Mesendoderm (in vitro differentiated cells): ENCODE measurements at regions not wholly inside any gene's neighbourhood (a gene's known extent, or its start where the extent isn't known, plus 50 kb on each side); places are given as distances from the start of the nearest gene placed in this dataset.
A peak's percentile ranks its signal among the peaks of the same experiment; 100 is the strongest.
"Not testable (repeated sequence)": the region's sequence is repeated elsewhere in the genome, so short reads cannot be mapped to it uniquely, and the experiment has no call there.

ENCODE experiments used
- DNase-seq: peaks from one replicate; pipeline ENCODE4 v3.0.0; 2013
- H2AK5ac ChIP-seq: 2 replicates; pipeline ENCODE4 v1.6.1; 2013; ENCODE audit warnings: low read length, inconsistent platforms
- H2BK120ac ChIP-seq: 2 replicates; pipeline ENCODE4 v1.6.1; 2013; ENCODE audit warnings: low read depth, mild to moderate bottlenecking, low read length, moderate library complexity, mixed read lengths
- H2BK15ac ChIP-seq: replicated peaks from 2 replicates; pipeline ENCODE4 v1.6.1; 2013; ENCODE audit warnings: low read depth, mild to moderate bottlenecking, moderate library complexity
- H2BK5ac ChIP-seq: 2 replicates; pipeline ENCODE4 v1.6.1; 2013; ENCODE audit warnings: low read length, inconsistent platforms
- H3K18ac ChIP-seq: 2 replicates; pipeline ENCODE4 v1.6.1; 2013; ENCODE audit warnings: mild to moderate bottlenecking, low read length, mixed read lengths
- H3K23ac ChIP-seq: one replicate; pipeline ENCODE4 v1.6.1; 2013; ENCODE audit warnings: low read length
- H3K27ac ChIP-seq: 2 replicates; pipeline ENCODE4 v1.5.1; 2013; ENCODE audit warnings: low read depth, mild to moderate bottlenecking, inconsistent platforms, low read length, moderate library complexity
- H3K27me3 ChIP-seq: 2 replicates; pipeline ENCODE4 v1.6.1; 2013; ENCODE audit warnings: low read length, control low read depth, mild to moderate bottlenecking, inconsistent platforms; ENCODE audit not compliant: insufficient read depth, poor library complexity
- H3K36me3 ChIP-seq: 2 replicates; pipeline ENCODE4 v1.6.1; 2013; ENCODE audit warnings: low read length, inconsistent platforms; ENCODE audit not compliant: control insufficient read depth, insufficient read depth
- H3K4ac ChIP-seq: one replicate; pipeline ENCODE4 v1.6.1; 2013; ENCODE audit warnings: low read depth, mild to moderate bottlenecking, low read length, moderate library complexity
- H3K4me1 ChIP-seq: 2 replicates; pipeline ENCODE4 v1.6.1; 2013; ENCODE audit warnings: low read depth, low read length, inconsistent platforms; ENCODE audit not compliant: control insufficient read depth
- H3K4me2 ChIP-seq: 2 replicates; pipeline ENCODE4 v1.6.1; 2013; ENCODE audit warnings: low read length
- H3K4me3 ChIP-seq: 2 replicates; pipeline ENCODE4 v1.5.1; 2013; ENCODE audit warnings: mild to moderate bottlenecking, low read length
- H3K56ac ChIP-seq: one replicate; pipeline ENCODE4 v1.6.1; 2013; ENCODE audit warnings: low read length
- H3K79me1 ChIP-seq: 2 replicates; pipeline ENCODE4 v1.6.1; 2013; ENCODE audit warnings: low read length, inconsistent platforms
- H3K79me2 ChIP-seq: 2 replicates; pipeline ENCODE4 v1.6.1; 2013; ENCODE audit warnings: mild to moderate bottlenecking, low read length; ENCODE audit not compliant: control insufficient read depth, insufficient read depth
- H3K9ac ChIP-seq: 2 replicates; pipeline ENCODE4 v1.6.1; 2013; ENCODE audit warnings: low read length, inconsistent platforms
- H4K5ac ChIP-seq: one replicate; pipeline ENCODE4 v1.6.1; 2013; ENCODE audit warnings: low read length
- H4K8ac ChIP-seq: one replicate; pipeline ENCODE4 v1.6.1; 2013; ENCODE audit warnings: low read depth, mild to moderate bottlenecking, control low read depth, low read length, moderate library complexity
- WGBS: extraction: QIAGEN DNeasy Blood & Tissue Kit; methylation state at CpG from one replicate; pipeline ENCODE4 v1.1.7; 2013; ENCODE audit warnings: low lambda C conversion rate, missing lambda C conversion rate; ENCODE audit not compliant: insufficient coverage; ENCODE audit errors: extremely low coverage; 5-methylcytosine and 5-hydroxymethylcytosine counted together

DNA sequence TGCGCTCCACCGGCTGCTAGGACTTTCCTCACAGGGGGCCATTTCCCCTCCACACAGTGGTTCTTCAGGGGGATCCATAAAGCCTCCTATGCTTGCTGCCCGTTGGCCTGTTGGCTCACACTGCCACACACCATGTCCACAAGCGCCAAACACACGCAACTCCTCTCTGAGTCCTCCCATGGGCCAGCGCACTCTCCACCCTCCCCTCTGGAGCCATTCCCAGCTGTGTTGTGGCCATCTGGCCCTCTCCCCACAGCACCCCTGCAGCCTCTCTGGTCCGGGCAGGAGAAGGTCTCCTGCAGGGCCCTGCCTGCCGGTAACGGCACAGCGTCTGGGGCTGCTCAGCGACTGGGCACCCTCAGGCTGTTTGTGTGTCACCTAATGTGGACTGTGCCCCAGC, 4473.3 kb upstream of the OR11H1 start:
- H3K23ac ChIP-seq, H3K4me1 ChIP-seq, H2BK15ac ChIP-seq, H3K4me2 ChIP-seq, H3K18ac ChIP-seq, H3K79me2 ChIP-seq, H2AK5ac ChIP-seq, DNase-seq, H3K27me3 ChIP-seq, H2BK5ac ChIP-seq, H3K79me1 ChIP-seq, H2BK120ac ChIP-seq, H3K27ac ChIP-seq, H3K4ac ChIP-seq, H3K36me3 ChIP-seq, H4K8ac ChIP-seq, H3K9ac ChIP-seq, H4K5ac ChIP-seq, H3K56ac ChIP-seq: not testable (repeated sequence)
- peak overlapping the region; percentile 14 for H3K4me3 ChIP-seq
- WGBS: no CpG with 5 or more reads among the region's 11 CpGs

DNA sequence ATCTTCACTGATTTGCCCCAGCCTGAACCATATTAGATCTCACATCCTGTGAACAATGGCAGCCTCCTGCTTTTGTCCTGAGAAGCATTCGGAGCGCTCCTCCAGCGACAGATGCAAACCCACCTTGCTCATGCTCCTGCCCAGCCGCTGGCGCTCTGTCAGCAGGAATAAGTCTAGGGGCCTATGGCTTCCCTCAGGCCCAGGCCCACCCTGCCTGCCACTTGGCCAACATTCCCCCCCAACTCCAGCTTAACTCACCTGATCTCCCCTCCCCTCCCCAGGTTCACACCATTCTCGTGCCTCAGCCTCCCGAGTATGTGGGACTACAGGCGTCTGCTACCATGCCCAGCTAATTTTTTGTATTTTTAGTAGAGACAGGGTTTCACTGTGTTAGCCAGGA, 4472.8 kb upstream of the OR11H1 start:
- not testable (repeated sequence) for H3K36me3 ChIP-seq, H3K9ac ChIP-seq, H4K5ac ChIP-seq, H2BK15ac ChIP-seq, H3K4ac ChIP-seq, H2AK5ac ChIP-seq, H3K4me2 ChIP-seq, DNase-seq, H3K27me3 ChIP-seq, H3K27ac ChIP-seq, H3K79me1 ChIP-seq, H2BK5ac ChIP-seq, H3K23ac ChIP-seq, H2BK120ac ChIP-seq, H3K56ac ChIP-seq, H3K79me2 ChIP-seq, H4K8ac ChIP-seq, H3K4me1 ChIP-seq, H3K18ac ChIP-seq
- no CpG with 5 or more reads among the region's 8 CpGs for WGBS
- H3K4me3 ChIP-seq: peak overlapping the region; percentile 28

DNA sequence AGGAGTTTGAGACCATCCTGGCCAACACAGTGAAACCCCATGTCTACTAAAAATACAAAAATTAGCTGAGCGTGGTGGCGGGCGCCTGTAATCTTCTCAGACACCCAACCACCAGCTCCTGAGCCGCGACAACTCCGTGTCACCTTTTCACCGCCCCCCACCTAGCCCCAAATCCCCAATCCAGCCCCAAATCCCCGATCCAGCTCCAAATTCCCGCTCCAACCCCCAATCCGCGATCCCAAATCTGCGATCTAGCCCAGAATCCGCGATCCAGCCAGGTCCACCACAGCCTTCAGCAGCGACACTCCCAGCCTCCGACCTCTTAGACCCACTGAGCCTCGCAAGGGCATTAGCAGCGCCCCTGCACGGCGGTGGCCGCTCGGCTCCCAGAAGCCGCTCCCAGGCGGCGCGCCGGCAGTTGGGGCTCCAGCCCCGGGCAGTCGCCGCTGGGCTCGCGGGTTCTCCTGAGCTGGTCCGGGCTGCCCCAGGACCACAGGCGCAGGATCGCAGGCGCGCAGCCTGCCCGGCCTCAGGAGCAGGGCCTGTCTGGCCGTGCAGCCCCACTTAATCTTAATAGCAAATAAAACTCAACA, 4469.9 kb upstream of the OR11H1 start:
- H3K36me3 ChIP-seq, H2AK5ac ChIP-seq, H2BK15ac ChIP-seq, H3K23ac ChIP-seq, H3K4me1 ChIP-seq, H3K27ac ChIP-seq, H2BK120ac ChIP-seq, H3K4ac ChIP-seq, H4K8ac ChIP-seq, H2BK5ac ChIP-seq, H3K79me2 ChIP-seq, DNase-seq, H3K4me2 ChIP-seq, H3K27me3 ChIP-seq, H4K5ac ChIP-seq, H3K18ac ChIP-seq, H3K9ac ChIP-seq, H3K79me1 ChIP-seq, H3K56ac ChIP-seq: not testable (repeated sequence)
- WGBS: no CpG with 5 or more reads among the region's 39 CpGs
- H3K4me3 ChIP-seq: peak overlapping the region; percentile 18

DNA sequence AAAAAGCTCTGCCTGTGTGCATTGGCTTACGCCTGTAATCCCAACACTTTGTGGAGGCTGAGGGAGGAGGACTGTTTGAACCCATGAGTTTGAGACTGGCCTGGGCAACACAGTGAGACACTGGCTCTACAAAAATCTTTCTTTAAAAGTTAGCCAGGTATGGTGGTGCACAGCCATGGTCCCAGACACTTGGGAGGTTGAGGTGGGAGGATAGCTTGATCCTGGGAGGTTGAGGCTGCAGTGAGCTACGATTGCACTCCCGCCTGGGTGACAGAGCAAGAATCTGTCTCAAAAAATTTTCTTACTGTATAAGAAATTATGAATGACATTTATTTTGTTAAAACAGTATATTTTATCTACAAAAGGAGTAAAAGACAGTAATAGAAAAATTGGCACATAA, 4468.9 kb upstream of the OR11H1 start:
- not testable (repeated sequence) for H4K5ac ChIP-seq, H3K79me2 ChIP-seq, H3K79me1 ChIP-seq, H3K23ac ChIP-seq, H3K56ac ChIP-seq, H3K9ac ChIP-seq, H3K4me1 ChIP-seq, H2BK120ac ChIP-seq, H2BK5ac ChIP-seq, H3K36me3 ChIP-seq, H3K27ac ChIP-seq, H3K27me3 ChIP-seq, H2BK15ac ChIP-seq, H3K4me2 ChIP-seq, H4K8ac ChIP-seq, H2AK5ac ChIP-seq, H3K18ac ChIP-seq, H3K4ac ChIP-seq, DNase-seq
- peak overlapping the region; percentile 42 for H3K4me3 ChIP-seq
- no CpG with 5 or more reads among the region's 3 CpGs for WGBS

DNA sequence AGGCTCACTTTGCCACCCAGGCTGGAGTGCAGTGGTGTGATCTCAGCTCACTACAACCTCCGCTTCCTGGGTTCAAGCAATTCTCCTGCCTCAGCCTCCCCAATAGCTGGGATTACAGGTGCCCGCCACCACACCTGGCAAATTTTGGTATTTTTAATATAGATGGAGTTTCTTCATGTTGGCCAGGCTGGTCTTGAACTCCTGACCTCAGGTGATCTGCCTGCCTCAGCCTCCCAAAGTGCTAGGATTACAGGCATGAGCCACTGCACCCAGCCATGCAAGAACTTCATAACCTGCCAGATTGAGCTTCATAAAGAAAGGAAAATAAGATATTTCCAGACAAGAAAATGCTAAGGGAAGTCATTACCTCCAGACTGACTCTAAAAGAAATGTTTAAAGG, 4467.2 kb upstream of the OR11H1 start:
- H3K27ac ChIP-seq, H3K9ac ChIP-seq, DNase-seq, H2AK5ac ChIP-seq, H2BK120ac ChIP-seq, H3K18ac ChIP-seq, H2BK15ac ChIP-seq, H3K4ac ChIP-seq, H4K8ac ChIP-seq, H3K36me3 ChIP-seq, H3K4me3 ChIP-seq, H3K79me2 ChIP-seq, H3K56ac ChIP-seq, H3K4me1 ChIP-seq, H3K27me3 ChIP-seq, H3K79me1 ChIP-seq, H2BK5ac ChIP-seq, H3K4me2 ChIP-seq, H3K23ac ChIP-seq, H4K5ac ChIP-seq: not testable (repeated sequence)
- WGBS: no CpG with 5 or more reads among the region's 2 CpGs

DNA sequence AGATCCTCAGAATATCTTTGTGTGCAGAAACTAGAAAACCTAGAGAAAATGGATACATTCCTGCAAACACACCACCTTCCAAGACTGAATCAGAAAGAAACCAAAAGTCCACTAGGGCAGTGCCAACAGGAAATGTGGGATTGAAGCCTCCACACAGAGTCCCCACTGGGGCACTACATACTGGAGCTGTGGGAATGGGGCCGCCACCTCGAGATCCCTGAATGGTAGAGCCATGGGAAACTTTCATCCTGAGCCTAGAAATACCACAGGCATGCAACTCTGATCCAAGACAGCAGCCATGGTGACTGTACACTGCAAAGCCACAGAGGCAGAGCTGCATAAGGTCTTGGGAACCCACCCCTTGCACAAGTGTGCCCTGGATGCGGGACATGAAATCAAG, 4465.5 kb upstream of the OR11H1 start:
- not testable (repeated sequence) for H4K8ac ChIP-seq, H3K9ac ChIP-seq, H2BK120ac ChIP-seq, H3K79me1 ChIP-seq, H2BK5ac ChIP-seq, H3K27ac ChIP-seq, DNase-seq, H3K23ac ChIP-seq, H3K36me3 ChIP-seq, H3K18ac ChIP-seq, H2AK5ac ChIP-seq, H4K5ac ChIP-seq, H3K4me2 ChIP-seq, H2BK15ac ChIP-seq, H3K79me2 ChIP-seq, H3K56ac ChIP-seq, H3K27me3 ChIP-seq, H3K4ac ChIP-seq, H3K4me1 ChIP-seq, H3K4me3 ChIP-seq
- WGBS: no CpG with 5 or more reads among the region's 3 CpGs
